ENCODE measurements at regions not wholly inside any gene's neighbourhood (a gene's known extent, or its start where the extent isn't known, plus 50 kb on each side); places are given as distances from the start of the nearest gene placed in this dataset.

GRCh38 chr1:79785964-79786363, 779.4 kb upstream of the ADGRL4 start:
- Mint-ChIP-seq H3K36me3 (ENCODE audit: insufficient read depth, unreplicated experiment) (no peaks in the 10 kb centered on the region), H3K27me3 (ENCODE audit: insufficient read depth, unreplicated experiment) (no peaks in the 10 kb centered on the region), H3K27ac (ENCODE audit: unreplicated experiment) (no peak overlapping the region), H3K9me3 (ENCODE audit: unreplicated experiment) (no peaks in the 10 kb centered on the region), H3K4me3 (ENCODE audit: unreplicated experiment) (no peak overlapping the region), H3K4me1 (ENCODE audit: low read depth, unreplicated experiment) (no peaks in the 10 kb centered on the region)
- Histone ChIP-seq H3K4me1 (no peaks in the 10 kb centered on the region), H3K36me3 (ENCODE audit: control insufficient read depth, insufficient read depth, low read length) (no peaks in the 10 kb centered on the region), H3K4me3 (ENCODE audit: low read depth, low read length) (no peak overlapping the region), H3K27me3 (replicated peaks; ENCODE audit: control insufficient read depth, insufficient read depth, low read length) (no peaks in the 10 kb centered on the region), H3K9me3 (no peaks in the 10 kb centered on the region)
- no peak for DNase-seq
- intact Hi-C loops (cut with micrococcal nuclease; ENCODE audit: unreplicated experiment), result no loop called here
- no TSS peak for BruUV-seq (replicated peaks)
- TF ChIP-seq CTCF (IDR thresholded peaks at IDR 0.05; ENCODE audit: insufficient read depth in 1 of 2, low read depth in 1 of 2, low read length in 1 of 2, severe bottlenecking in 1 of 2, unreplicated experiment in 1 of 2), result no peak
- POLR2A ChIA-PET, result no interaction called here
- CTCF ChIA-PET, result no interaction called here

- Mint-ChIP-seq H3K9me3 (ENCODE audit: unreplicated experiment) (no peaks in the 10 kb centered on the region), H3K27me3 (ENCODE audit: insufficient read depth, unreplicated experiment) (no peaks in the 10 kb centered on the region), H3K36me3 (ENCODE audit: insufficient read depth, unreplicated experiment) (no peaks in the 10 kb centered on the region), H3K27ac (ENCODE audit: unreplicated experiment) (no peak overlapping the region), H3K4me1 (ENCODE audit: low read depth, unreplicated experiment) (no peaks in the 10 kb centered on the region), H3K4me3 (ENCODE audit: unreplicated experiment) (no peak overlapping the region)
- no peak for TF ChIP-seq CTCF (IDR thresholded peaks at IDR 0.05; ENCODE audit: insufficient read depth in 1 of 2, low read depth in 1 of 2, low read length in 1 of 2, severe bottlenecking in 1 of 2, unreplicated experiment in 1 of 2)
- no peaks in the 10 kb centered on the region for H3K27me3 ChIP-seq (replicated peaks; ENCODE audit: control insufficient read depth, insufficient read depth, low read length)
- no peak overlapping the region for H3K4me3 ChIP-seq (ENCODE audit: low read depth, low read length)
- H3K36me3 ChIP-seq (ENCODE audit: control insufficient read depth, insufficient read depth, low read length), result no peaks in the 10 kb centered on the region
- BruUV-seq (replicated peaks), result no TSS peak
- DNase-seq, result no peak
- intact Hi-C loops (cut with micrococcal nuclease; ENCODE audit: unreplicated experiment), result no loop called here
- POLR2A ChIA-PET, result no interaction called here
- no peaks in the 10 kb centered on the region for H3K4me1 ChIP-seq
- CTCF ChIA-PET, result no interaction called here
- no peaks in the 10 kb centered on the region for H3K9me3 ChIP-seq
Measured at GRCh38 chr1:79785561-79785960, 779.0 kb upstream of the ADGRL4 start.

DNA sequence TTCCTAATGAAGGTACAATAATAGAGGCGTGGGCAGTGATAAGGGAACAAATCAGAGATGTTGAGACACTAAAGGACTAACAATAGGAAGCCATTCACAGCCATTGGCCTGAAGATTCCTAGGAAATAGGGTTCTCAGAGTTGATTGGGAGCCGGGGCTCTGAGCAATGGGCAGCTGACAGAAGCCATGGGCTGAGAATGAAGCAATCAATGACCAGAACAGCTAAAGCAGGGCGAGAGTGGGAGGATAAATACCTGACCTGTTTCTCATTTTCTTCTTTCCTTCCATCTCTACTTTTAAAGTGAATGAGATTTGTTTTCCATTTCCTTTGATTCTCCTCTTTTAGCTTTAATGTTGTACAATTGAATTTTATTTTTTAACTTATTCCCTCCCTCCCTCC, 774.7 kb upstream of the ADGRL4 start:
- Histone ChIP-seq H3K4me3 (ENCODE audit: low read depth, low read length) (no peak overlapping the region), H3K4me1 (no peaks in the 10 kb centered on the region), H3K36me3 (ENCODE audit: control insufficient read depth, insufficient read depth, low read length) (no peaks in the 10 kb centered on the region), H3K27me3 (replicated peaks; ENCODE audit: control insufficient read depth, insufficient read depth, low read length) (no peaks in the 10 kb centered on the region), H3K9me3 (no peaks in the 10 kb centered on the region)
- no peaks in the 10 kb centered on the region for H3K4me1 Mint-ChIP-seq (ENCODE audit: low read depth, unreplicated experiment)
- no peak overlapping the region for H3K27ac Mint-ChIP-seq (ENCODE audit: unreplicated experiment)
- no peaks in the 10 kb centered on the region for H3K27me3 Mint-ChIP-seq (ENCODE audit: insufficient read depth, unreplicated experiment)
- ChIA-PET CTCF (no interaction called here), POLR2A (no interaction called here)
- no peaks in the 10 kb centered on the region for H3K9me3 Mint-ChIP-seq (ENCODE audit: unreplicated experiment)
- H3K4me3 Mint-ChIP-seq (ENCODE audit: unreplicated experiment), result no peak overlapping the region
- no peaks in the 10 kb centered on the region for H3K36me3 Mint-ChIP-seq (ENCODE audit: insufficient read depth, unreplicated experiment)
- BruUV-seq (replicated peaks), result no TSS peak
- intact Hi-C loops (cut with micrococcal nuclease; ENCODE audit: unreplicated experiment), result no loop called here
- DNase-seq, result no peak
- TF ChIP-seq CTCF (IDR thresholded peaks at IDR 0.05; ENCODE audit: insufficient read depth in 1 of 2, low read depth in 1 of 2, low read length in 1 of 2, severe bottlenecking in 1 of 2, unreplicated experiment in 1 of 2), result no peak

Measured in Caco-2 (cell line).